Neural cell (in vitro differentiated cells): ENCODE measurements at regions not wholly inside any gene's neighbourhood (a gene's known extent, or its start where the extent isn't known, plus 50 kb on each side); places are given as distances from the start of the nearest gene placed in this dataset.

Source experiments
- H2AFZ ChIP-seq: fragments of 200-600, 300-800 bp; sonication (generic), shearing (Covaris generic); 2 replicates; pipeline ENCODE4 v1.6.0; 2014; ENCODE audit warnings: low read depth, mild to moderate bottlenecking, antibody characterized with exemption, low read length, moderate library complexity
- H3F3A ChIP-seq: fragments of 200-600 bp; shearing (Covaris generic); 2 replicates; pipeline ENCODE4 v1.6.1; 2016; ENCODE audit warnings: mild to moderate bottlenecking, moderate library complexity, mixed read lengths, antibody characterized with exemption, low read length; ENCODE audit not compliant: insufficient read depth, poor library complexity, severe bottlenecking
- H3K27ac ChIP-seq: fragments of 200-600, 300-800 bp; sonication (generic), shearing (Covaris generic); 2 replicates; pipeline ENCODE4 v1.5.1; 2014; ENCODE audit warnings: mild to moderate bottlenecking, low read length, moderate library complexity
- H3K27me3 ChIP-seq: fragments of 300-800, 200-600 bp; sonication (generic), shearing (Covaris generic); 2 replicates; pipeline ENCODE4 v1.6.0; 2014; ENCODE audit warnings: mild to moderate bottlenecking, low read depth, low read length, moderate library complexity; ENCODE audit not compliant: insufficient read depth
- H3K36me3 ChIP-seq: fragments of 300-800, 200-600 bp; sonication (generic), shearing (Covaris generic); 2 replicates; pipeline ENCODE4 v1.5.1; 2014; ENCODE audit warnings: mild to moderate bottlenecking, antibody characterized with exemption, low read length, moderate library complexity; ENCODE audit not compliant: insufficient read depth
- H3K4me2 ChIP-seq: fragments of 300-800, 200-600 bp; sonication (generic), shearing (Covaris generic); 2 replicates; pipeline ENCODE4 v1.6.0; 2014; ENCODE audit warnings: mild to moderate bottlenecking, low read length
- H3K4me3 ChIP-seq: fragments of 300-800, 200-600 bp; sonication (generic), shearing (Covaris generic); 2 replicates; pipeline ENCODE4 v1.5.1; 2014; ENCODE audit warnings: mild to moderate bottlenecking, low read length, moderate library complexity
- H3K79me2 ChIP-seq: fragments of 200-600 bp; shearing (Covaris generic); replicated peaks from 2 replicates; pipeline ENCODE4 v1.6.0; 2014; ENCODE audit warnings: mild to moderate bottlenecking, low read length, moderate library complexity; ENCODE audit not compliant: insufficient read depth
- H3K9ac ChIP-seq: fragments of 300-800, 200-600 bp; sonication (generic), shearing (Covaris generic); 2 replicates; pipeline ENCODE4 v1.6.1; 2016; ENCODE audit warnings: mild to moderate bottlenecking, low read length, mixed read lengths
- H3K9me2 ChIP-seq: fragments of 200-600 bp; shearing (Covaris generic); 2 replicates; pipeline ENCODE4 v1.6.1; 2016; ENCODE audit warnings: mild to moderate bottlenecking, low read length, mixed read lengths; ENCODE audit not compliant: insufficient read depth
- H3K9me3 ChIP-seq: fragments of 200-600, 300-800 bp; sonication (generic), shearing (Covaris generic); 2 replicates; pipeline ENCODE4 v1.6.1; 2016; ENCODE audit warnings: mild to moderate bottlenecking, mixed run types, low read length, moderate library complexity, mixed read lengths
- H4K20me1 ChIP-seq: fragments of 200-600 bp; shearing (Covaris generic); 2 replicates; pipeline ENCODE4 v1.6.1; 2016; ENCODE audit warnings: mild to moderate bottlenecking, mixed run types; ENCODE audit not compliant: insufficient read depth
- EP300 ChIP-seq: fragments of 450-650 bp; conservative IDR thresholded peaks from 2 replicates; pipeline ENCODE4 v1.6.1; 2014; ENCODE audit warnings: antibody characterized with exemption, mild to moderate bottlenecking, moderate library complexity; ENCODE audit not compliant: poor library complexity, severe bottlenecking
- EZH2 ChIP-seq: fragments of 200-600, 300-800 bp; shearing (Covaris generic), sonication (generic); IDR thresholded peaks from 2 replicates; pipeline ENCODE4 v1.6.1; 2014; ENCODE audit warnings: antibody characterized with exemption, low read length, borderline replicate concordance, mild to moderate bottlenecking; ENCODE audit not compliant: insufficient read depth, poor library complexity, severe bottlenecking
- MXI1 ChIP-seq: fragments of 450-650 bp; conservative IDR thresholded peaks from 2 replicates; pipeline ENCODE4 v1.6.1; 2014; ENCODE audit warnings: antibody characterized with exemption, mild to moderate bottlenecking; ENCODE audit not compliant: poor library complexity, severe bottlenecking
- POLR2AphosphoS5 ChIP-seq: IDR thresholded peaks from 2 replicates; pipeline ENCODE4 v1.6.1; 2012
- RAD21 ChIP-seq: fragments of 450-650 bp; conservative IDR thresholded peaks from 2 replicates; pipeline ENCODE4 v1.6.1; 2014; ENCODE audit warnings: antibody characterized with exemption, mild to moderate bottlenecking, moderate library complexity
- REST ChIP-seq: IDR thresholded peaks from 2 replicates; pipeline ENCODE4 v1.6.1; 2012; ENCODE audit warnings: borderline replicate concordance
- SMC3 ChIP-seq: fragments of 450-650 bp; conservative IDR thresholded peaks from 2 replicates; pipeline ENCODE4 v1.6.1; 2014; ENCODE audit warnings: antibody characterized with exemption, mild to moderate bottlenecking, moderate library complexity; ENCODE audit not compliant: poor library complexity
- TAF1 ChIP-seq: IDR thresholded peaks from 2 replicates; pipeline ENCODE4 v1.6.1; 2012; ENCODE audit warnings: low read depth
- TF ChIP-seq, protein P1 (sequence below): fragments of 450-650 bp; IDR thresholded peaks from 2 replicates; pipeline ENCODE4 v1.5.1; 2014; ENCODE audit warnings: antibody characterized with exemption, mild to moderate bottlenecking, moderate library complexity; ENCODE audit not compliant: poor library complexity, severe bottlenecking

- Histone ChIP-seq H3K27ac (no peak overlapping the region), H3K4me2 (no peak overlapping the region), H3K9me2 (no peaks in the 10 kb centered on the region), H3K36me3 (no peaks in the 10 kb centered on the region), H3K79me2 (no peaks in the 10 kb centered on the region), H4K20me1 (no peaks in the 10 kb centered on the region), H3K9me3 (no peaks in the 10 kb centered on the region), H3F3A (no peaks in the 10 kb centered on the region), H3K9ac (no peak overlapping the region), H2AFZ (no peak overlapping the region), H3K27me3 (no peaks in the 10 kb centered on the region), H3K4me3 (no peak overlapping the region)
- no peak for TF ChIP-seq MXI1
- no peak for TF ChIP-seq EP300
- TF ChIP-seq EZH2, result no peak
- no peak for TF ChIP-seq SMC3
- TF ChIP-seq REST, result no peak
- TF ChIP-seq POLR2AphosphoS5, result no peak
- no peak for TF ChIP-seq TAF1
- TF ChIP-seq, protein P1, sequence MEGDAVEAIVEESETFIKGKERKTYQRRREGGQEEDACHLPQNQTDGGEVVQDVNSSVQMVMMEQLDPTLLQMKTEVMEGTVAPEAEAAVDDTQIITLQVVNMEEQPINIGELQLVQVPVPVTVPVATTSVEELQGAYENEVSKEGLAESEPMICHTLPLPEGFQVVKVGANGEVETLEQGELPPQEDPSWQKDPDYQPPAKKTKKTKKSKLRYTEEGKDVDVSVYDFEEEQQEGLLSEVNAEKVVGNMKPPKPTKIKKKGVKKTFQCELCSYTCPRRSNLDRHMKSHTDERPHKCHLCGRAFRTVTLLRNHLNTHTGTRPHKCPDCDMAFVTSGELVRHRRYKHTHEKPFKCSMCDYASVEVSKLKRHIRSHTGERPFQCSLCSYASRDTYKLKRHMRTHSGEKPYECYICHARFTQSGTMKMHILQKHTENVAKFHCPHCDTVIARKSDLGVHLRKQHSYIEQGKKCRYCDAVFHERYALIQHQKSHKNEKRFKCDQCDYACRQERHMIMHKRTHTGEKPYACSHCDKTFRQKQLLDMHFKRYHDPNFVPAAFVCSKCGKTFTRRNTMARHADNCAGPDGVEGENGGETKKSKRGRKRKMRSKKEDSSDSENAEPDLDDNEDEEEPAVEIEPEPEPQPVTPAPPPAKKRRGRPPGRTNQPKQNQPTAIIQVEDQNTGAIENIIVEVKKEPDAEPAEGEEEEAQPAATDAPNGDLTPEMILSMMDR, result no peak
- no peak for TF ChIP-seq RAD21
Observed at GRCh38 chr4:35163168-35163567, 1081.1 kb downstream of the ARAP2 start.

DNA sequence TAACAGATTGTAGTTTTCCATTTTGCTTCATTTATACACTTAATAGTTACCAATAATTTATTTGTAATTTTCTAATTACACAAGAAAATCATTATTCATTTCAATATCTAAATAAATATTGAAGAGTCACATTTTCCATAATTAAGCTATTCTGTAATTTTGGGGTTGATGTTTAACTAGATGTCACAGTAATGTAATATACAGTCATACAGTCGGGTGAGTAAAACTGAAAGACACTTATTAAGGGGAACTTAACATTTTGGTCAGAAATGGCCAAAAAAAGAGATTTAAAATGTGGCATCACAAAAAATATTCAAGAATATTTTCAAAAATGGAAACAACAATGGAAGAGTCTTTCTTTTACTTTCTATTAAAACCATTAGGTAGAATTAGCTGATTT lies 1080.3 kb downstream of the ARAP2 start:
- no peaks in the 10 kb centered on the region for H3K36me3 ChIP-seq
- H3K79me2 ChIP-seq, result no peaks in the 10 kb centered on the region
- no peak overlapping the region for H3K4me2 ChIP-seq
- H3K4me3 ChIP-seq, result no peak overlapping the region
- no peak overlapping the region for H3K27ac ChIP-seq
- no peak overlapping the region for H2AFZ ChIP-seq
- H3K9ac ChIP-seq, result no peak overlapping the region
- no peaks in the 10 kb centered on the region for H3K9me3 ChIP-seq
- H4K20me1 ChIP-seq, result no peaks in the 10 kb centered on the region
- H3K9me2 ChIP-seq, result no peaks in the 10 kb centered on the region
- no peaks in the 10 kb centered on the region for H3K27me3 ChIP-seq
- TF ChIP-seq POLR2AphosphoS5 (no peak), TAF1 (no peak), SMC3 (no peak), REST (no peak), RAD21 (no peak), EP300 (no peak)
- TF ChIP-seq, protein P1, result no peak
- H3F3A ChIP-seq, result no peaks in the 10 kb centered on the region
